IMR-90 (cell line): ENCODE measurements at regions not wholly inside any gene's neighbourhood (a gene's known extent, or its start where the extent isn't known, plus 50 kb on each side); places are given as distances from the start of the nearest gene placed in this dataset.
A peak's percentile ranks its signal among the peaks of the same experiment; 100 is the strongest.

ENCODE experiments used
- ATAC-seq: fragments of 200-7000 bp; cut with Tn5 transposase; 2 replicates; pipeline ENCODE4 v1.9.1; 2020; ENCODE audit warnings: low read depth, mild to moderate bottlenecking, moderate library complexity
- BruUV-seq: library from RNA; stranded (reverse); fragments of 400-500 nt; replicated peaks from 2 replicates; lab custom pipeline; 2021; lab: Mats Ljungman, UMichigan
- CTCF ChIA-PET: fragments of 300-600 bp; formaldehyde crosslinking; extraction: SDS; loops from one replicate; lab custom pipeline; 2021; ENCODE audit warnings: antibody characterized with exemption; lab: Yijun Ruan, JAX
- POLR2A ChIA-PET: fragments of 300-600 bp; sonication (Branson Sonifier 250); formaldehyde crosslinking; loops from one replicate; lab custom pipeline; 2022; ENCODE audit warnings: antibody characterized with exemption; ENCODE audit not compliant: unreplicated experiment; lab: Charles Lee
- DNase-seq: peaks from one replicate; pipeline ENCODE4 v3.0.0; 2013
- H2AFZ ChIP-seq: replicated peaks from 2 replicates; pipeline ENCODE3; 2013; ENCODE audit warnings: low read length, mild to moderate bottlenecking; ENCODE audit not compliant: poor library complexity
- H2AK5ac ChIP-seq: 2 replicates; pipeline ENCODE4 v1.6.1; 2013; ENCODE audit warnings: low read depth, low read length, inconsistent platforms
- H2AK9ac ChIP-seq: replicated peaks from 2 replicates; pipeline ENCODE3; 2013; ENCODE audit warnings: mild to moderate bottlenecking, low read depth, low read length, moderate library complexity; ENCODE audit not compliant: poor library complexity
- H2BK120ac ChIP-seq: 2 replicates; pipeline ENCODE4 v1.6.1; 2013; ENCODE audit warnings: low read depth, low read length, inconsistent platforms
- H2BK15ac ChIP-seq: 3 replicates; pipeline ENCODE4 v1.6.1; 2013; ENCODE audit warnings: low read depth, low read length, inconsistent platforms
- H2BK20ac ChIP-seq: 2 replicates; pipeline ENCODE4 v1.6.1; 2013; ENCODE audit warnings: low read depth, mild to moderate bottlenecking, inconsistent platforms, low read length, moderate library complexity
- H2BK5ac ChIP-seq: 2 replicates; pipeline ENCODE4 v1.6.1; 2013; ENCODE audit warnings: mild to moderate bottlenecking, low read depth, low read length, inconsistent platforms; ENCODE audit not compliant: poor library complexity, severe bottlenecking
- H3K14ac ChIP-seq: replicated peaks from 2 replicates; pipeline ENCODE4 v1.6.1; 2013; ENCODE audit warnings: low read depth, low read length, inconsistent platforms
- H3K18ac ChIP-seq: 2 replicates; pipeline ENCODE4 v1.6.1; 2013; ENCODE audit warnings: low read depth, low read length, control low read depth
- H3K23ac ChIP-seq: 2 replicates; pipeline ENCODE4 v1.6.1; 2013; ENCODE audit warnings: low read depth, low read length, inconsistent platforms
- H3K27ac ChIP-seq: 2 replicates; pipeline ENCODE4 v1.5.1; 2013; ENCODE audit warnings: mild to moderate bottlenecking, control low read depth, low read length; ENCODE audit not compliant: insufficient read depth
- H3K27me3 ChIP-seq: 2 replicates; pipeline ENCODE4 v1.6.1; 2013; ENCODE audit warnings: low read length; ENCODE audit not compliant: control insufficient read depth, insufficient read depth
- H3K36me3 ChIP-seq: 2 replicates; pipeline ENCODE4 v1.6.1; 2013; ENCODE audit warnings: low read length, mixed read lengths; ENCODE audit not compliant: control insufficient read depth, insufficient read depth
- H3K4ac ChIP-seq: 2 replicates; pipeline ENCODE4 v1.6.1; 2013; ENCODE audit warnings: low read depth, low read length, inconsistent platforms
- H3K4me1 ChIP-seq: 2 replicates; pipeline ENCODE4 v1.6.1; 2013; ENCODE audit warnings: low read length, mixed read lengths; ENCODE audit not compliant: control insufficient read depth, insufficient read depth
- H3K4me2 ChIP-seq: 2 replicates; pipeline ENCODE4 v1.6.1; 2013; ENCODE audit warnings: low read depth, mild to moderate bottlenecking, control low read depth, low read length, moderate library complexity
- H3K4me3 ChIP-seq: 2 replicates; pipeline ENCODE4 v1.5.1; 2013; ENCODE audit warnings: low read depth, mild to moderate bottlenecking, control low read depth, low read length, moderate library complexity; ENCODE audit not compliant: insufficient read depth
- H3K56ac ChIP-seq: 2 replicates; pipeline ENCODE4 v1.6.1; 2013; ENCODE audit warnings: low read length, inconsistent platforms; ENCODE audit not compliant: insufficient read depth; ENCODE audit errors: extremely low read depth
- H3K79me1 ChIP-seq, 2 experiments: 2 replicates each; pipeline ENCODE4 v1.6.1; 2013; ENCODE audit warnings: low read length in 2 of 2, inconsistent platforms in 1 of 2, low read depth in 1 of 2
- H3K9ac ChIP-seq: 2 replicates; pipeline ENCODE4 v1.6.1; 2013; ENCODE audit warnings: low read depth, low read length, control low read depth
- H3K9me1 ChIP-seq: 2 replicates; pipeline ENCODE4 v1.6.1; 2013; ENCODE audit warnings: low read length, inconsistent platforms; ENCODE audit not compliant: insufficient read depth
- H3K9me3 ChIP-seq: 2 replicates; pipeline ENCODE4 v1.6.1; 2013; ENCODE audit warnings: low read length; ENCODE audit not compliant: control insufficient read depth, insufficient read depth
- H4K20me1 ChIP-seq: 2 replicates; pipeline ENCODE4 v1.6.1; 2013; ENCODE audit warnings: low read length, inconsistent platforms; ENCODE audit not compliant: insufficient read depth
- H4K5ac ChIP-seq: 2 replicates; pipeline ENCODE4 v1.6.1; 2013; ENCODE audit warnings: mild to moderate bottlenecking, low read depth, low read length, control low read depth
- H4K8ac ChIP-seq, 2 experiments: 2 replicates each; pipeline ENCODE4 v1.6.1; 2013; ENCODE audit warnings: low read depth in 2 of 2, low read length in 2 of 2, control low read depth in 1 of 2, inconsistent platforms in 1 of 2
- H4K91ac ChIP-seq: 2 replicates; pipeline ENCODE4 v1.6.1; 2013; ENCODE audit warnings: low read depth, low read length, inconsistent platforms; ENCODE audit not compliant: insufficient read depth
- BHLHE40 ChIP-seq: fragments of 150-350 bp; IDR thresholded peaks from 2 replicates; pipeline ENCODE4 v1.6.1; 2016; ENCODE audit warnings: mild to moderate bottlenecking, low read depth, low read length
- CEBPB ChIP-seq: IDR thresholded peaks from 2 replicates; pipeline ENCODE4 v1.6.1; 2012; ENCODE audit warnings: low read depth, low read length, improper control_type of control experiment
- CHD1 ChIP-seq: IDR thresholded peaks from 2 replicates; pipeline ENCODE4 v1.6.1; 2012; ENCODE audit warnings: low read depth, low read length, improper control_type of control experiment
- FOS ChIP-seq: fragments of 150-350 bp; IDR thresholded peaks from 2 replicates; pipeline ENCODE4 v1.6.1; 2016; ENCODE audit warnings: low read depth, low read length
- MAFK ChIP-seq: IDR thresholded peaks from 2 replicates; pipeline ENCODE4 v1.6.1; 2012; ENCODE audit warnings: low read depth, low read length, improper control_type of control experiment
- MXI1 ChIP-seq: IDR thresholded peaks from 2 replicates; pipeline ENCODE4 v1.6.1; 2012; ENCODE audit warnings: low read depth, mild to moderate bottlenecking, low read length, moderate library complexity, borderline replicate concordance
- NFE2L2 ChIP-seq: fragments of 150-350 bp; IDR thresholded peaks from 2 replicates; pipeline ENCODE4 v1.6.1; 2016; ENCODE audit warnings: low read depth, mild to moderate bottlenecking, low read length
- POLR2A ChIP-seq: IDR thresholded peaks from 2 replicates; pipeline ENCODE4 v1.6.1; 2012; ENCODE audit warnings: mild to moderate bottlenecking, low read depth, low read length
- RAD21 ChIP-seq: IDR thresholded peaks from 2 replicates; pipeline ENCODE4 v1.6.1; 2012; ENCODE audit warnings: low read length, improper control_type of control experiment
- RCOR1 ChIP-seq: IDR thresholded peaks from 2 replicates; pipeline ENCODE4 v1.6.1; 2012; ENCODE audit warnings: mild to moderate bottlenecking, low read length, improper control_type of control experiment; ENCODE audit not compliant: insufficient replicate concordance
- RFX5 ChIP-seq: IDR thresholded peaks from 2 replicates; pipeline ENCODE4 v1.8.0; 2012; ENCODE audit warnings: low read depth, mild to moderate bottlenecking, low read length, moderate library complexity
- SMC3 ChIP-seq: fragments of 150-350 bp; IDR thresholded peaks from 2 replicates; pipeline ENCODE4 v1.6.1; 2016; ENCODE audit warnings: low read depth, mild to moderate bottlenecking, antibody characterized with exemption, low read length, moderate library complexity
- WGBS, 2 experiments: methylation state at CpG; one replicate each; pipeline versions ENCODE4 v1.1.5 to v1.1.7; 2013; ENCODE audit warnings: missing lambda C conversion rate in 2 of 2; ENCODE audit not compliant: insufficient read length in 1 of 2; ENCODE audit errors: extremely low coverage in 2 of 2; 5-methylcytosine and 5-hydroxymethylcytosine counted together
- dilution Hi-C: fragments of 300-500 bp; cut with HindIII; formaldehyde crosslinking; loops from one replicate; pipeline ENCODE4 v1.14.3; 2018; ENCODE audit warnings: low sequenced_read_pairs; ENCODE audit not compliant: unreplicated experiment
- in situ Hi-C: fragments of 300-500 bp; cut with MboI; formaldehyde crosslinking; loops from 3 replicates; pipeline ENCODE4 v1.14.3; 2019; ENCODE audit warnings: low sequenced_read_pairs, inconsistent platforms, mixed read lengths
- intact Hi-C: fragments of 100-400 bp; cut with micrococcal nuclease; formaldehyde crosslinking; loops from 2 replicates; pipeline ENCODE4 v1.10.0; 2022
- TF ChIP-seq, protein P1 (sequence below): conservative IDR thresholded peaks from 2 replicates; pipeline ENCODE4 v1.5.1; 2012; ENCODE audit warnings: mild to moderate bottlenecking, low read depth, low read length, improper control_type of control experiment
- TF ChIP-seq, protein P2 (sequence below): fragments of 150-350 bp; IDR thresholded peaks from 2 replicates; pipeline ENCODE4 v1.6.1; 2016; ENCODE audit warnings: low read depth, mild to moderate bottlenecking, low read length, moderate library complexity, borderline replicate concordance
- TF ChIP-seq, protein P3 (sequence below): fragments of 150-350 bp; IDR thresholded peaks from 2 replicates; pipeline ENCODE4 v1.6.1; 2017; ENCODE audit warnings: mild to moderate bottlenecking, antibody characterized with exemption, low read length, low read depth

DNA sequence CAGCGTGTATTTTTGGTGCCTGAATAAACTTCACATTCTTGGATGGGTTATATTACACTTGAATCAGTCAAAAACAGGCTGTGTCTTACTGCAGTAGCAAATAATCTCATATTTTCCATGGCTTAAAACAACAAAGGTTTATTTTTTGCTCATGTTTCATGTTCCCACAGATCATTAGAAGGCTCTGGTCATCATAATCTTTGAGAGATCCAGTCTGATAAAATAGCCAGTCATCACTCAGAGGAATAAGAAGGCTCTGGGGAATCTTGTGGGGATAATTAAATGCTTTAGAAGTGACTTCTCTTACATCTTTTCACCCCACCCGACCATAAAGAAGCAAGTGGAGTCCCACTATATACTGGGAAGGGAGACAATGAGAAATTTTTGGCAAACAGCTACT, 417.7 kb downstream of the PSAT1 start:
- Histone ChIP-seq H3K4me3 (no peak overlapping the region), H3K27ac (no peak overlapping the region), H4K8ac (no peak overlapping the region), H2AFZ (no peak overlapping the region), H2AK5ac (no peak overlapping the region), H2BK20ac (no peak overlapping the region), H2AK9ac (no peak overlapping the region), H3K4ac (no peak overlapping the region), H3K36me3 (no peaks in the 10 kb centered on the region), H3K9me1 (no peaks in the 10 kb centered on the region), H3K14ac (no peak overlapping the region), H3K79me1 (no peaks in the 10 kb centered on the region), H2BK5ac (no peak overlapping the region), H3K9ac (no peak overlapping the region), H4K20me1 (no peaks in the 10 kb centered on the region), H3K4me2 (peak overlapping the region; percentile 14; the same call in 1 of the 2 replicates), H3K18ac (no peak overlapping the region), H3K27me3 (no peaks in the 10 kb centered on the region), H3K9me3 (no peaks in the 10 kb centered on the region), H4K5ac (no peak overlapping the region), H3K23ac (no peak overlapping the region), H2BK15ac (no peak overlapping the region), H2BK120ac (no peak overlapping the region), H3K4me1 (no peaks in the 10 kb centered on the region; the same call in 1 of the 2 replicates), H3K56ac (no peak overlapping the region), H4K91ac (no peak overlapping the region)
- WGBS, 2 experiments = no CpG with 5 or more reads among the region's 2 CpGs
- in situ Hi-C loops = no loop called here
- TF ChIP-seq, protein P1, sequence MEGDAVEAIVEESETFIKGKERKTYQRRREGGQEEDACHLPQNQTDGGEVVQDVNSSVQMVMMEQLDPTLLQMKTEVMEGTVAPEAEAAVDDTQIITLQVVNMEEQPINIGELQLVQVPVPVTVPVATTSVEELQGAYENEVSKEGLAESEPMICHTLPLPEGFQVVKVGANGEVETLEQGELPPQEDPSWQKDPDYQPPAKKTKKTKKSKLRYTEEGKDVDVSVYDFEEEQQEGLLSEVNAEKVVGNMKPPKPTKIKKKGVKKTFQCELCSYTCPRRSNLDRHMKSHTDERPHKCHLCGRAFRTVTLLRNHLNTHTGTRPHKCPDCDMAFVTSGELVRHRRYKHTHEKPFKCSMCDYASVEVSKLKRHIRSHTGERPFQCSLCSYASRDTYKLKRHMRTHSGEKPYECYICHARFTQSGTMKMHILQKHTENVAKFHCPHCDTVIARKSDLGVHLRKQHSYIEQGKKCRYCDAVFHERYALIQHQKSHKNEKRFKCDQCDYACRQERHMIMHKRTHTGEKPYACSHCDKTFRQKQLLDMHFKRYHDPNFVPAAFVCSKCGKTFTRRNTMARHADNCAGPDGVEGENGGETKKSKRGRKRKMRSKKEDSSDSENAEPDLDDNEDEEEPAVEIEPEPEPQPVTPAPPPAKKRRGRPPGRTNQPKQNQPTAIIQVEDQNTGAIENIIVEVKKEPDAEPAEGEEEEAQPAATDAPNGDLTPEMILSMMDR = no peak
- TF ChIP-seq POLR2A (no peak), MXI1 (no peak), SMC3 (no peak), RAD21 (no peak), CHD1 (no peak), RFX5 (no peak), FOS (no peak), BHLHE40 (no peak), NFE2L2 (no peak), CEBPB (no peak), RCOR1 (no peak), MAFK (no peak)
- TF ChIP-seq, protein P2, sequence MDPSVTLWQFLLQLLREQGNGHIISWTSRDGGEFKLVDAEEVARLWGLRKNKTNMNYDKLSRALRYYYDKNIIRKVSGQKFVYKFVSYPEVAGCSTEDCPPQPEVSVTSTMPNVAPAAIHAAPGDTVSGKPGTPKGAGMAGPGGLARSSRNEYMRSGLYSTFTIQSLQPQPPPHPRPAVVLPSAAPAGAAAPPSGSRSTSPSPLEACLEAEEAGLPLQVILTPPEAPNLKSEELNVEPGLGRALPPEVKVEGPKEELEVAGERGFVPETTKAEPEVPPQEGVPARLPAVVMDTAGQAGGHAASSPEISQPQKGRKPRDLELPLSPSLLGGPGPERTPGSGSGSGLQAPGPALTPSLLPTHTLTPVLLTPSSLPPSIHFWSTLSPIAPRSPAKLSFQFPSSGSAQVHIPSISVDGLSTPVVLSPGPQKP = no peak
- TF ChIP-seq, protein P3, sequence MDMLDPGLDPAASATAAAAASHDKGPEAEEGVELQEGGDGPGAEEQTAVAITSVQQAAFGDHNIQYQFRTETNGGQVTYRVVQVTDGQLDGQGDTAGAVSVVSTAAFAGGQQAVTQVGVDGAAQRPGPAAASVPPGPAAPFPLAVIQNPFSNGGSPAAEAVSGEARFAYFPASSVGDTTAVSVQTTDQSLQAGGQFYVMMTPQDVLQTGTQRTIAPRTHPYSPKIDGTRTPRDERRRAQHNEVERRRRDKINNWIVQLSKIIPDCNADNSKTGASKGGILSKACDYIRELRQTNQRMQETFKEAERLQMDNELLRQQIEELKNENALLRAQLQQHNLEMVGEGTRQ = no peak
- no TSS peak for BruUV-seq
- dilution Hi-C loops = no loop called here
- ATAC-seq (peak; percentile 21; the same call in 1 of the 2 replicates), DNase-seq (no peak)
- ChIA-PET POLR2A (no interaction called here), CTCF (interaction anchor here (0.6 kb wide), 1 partner anchor 13 kb away, joined by 3 read pairs; no protein-coding TSS in a partner anchor)
- intact Hi-C loops = no loop called here
